NCI-H446 treated with DMSO at 0.1 percent for 48 hours (cell line): ENCODE measurements at regions not wholly inside any gene's neighbourhood (a gene's known extent, or its start where the extent isn't known, plus 50 kb on each side); places are given as distances from the start of the nearest gene placed in this dataset.
"Not testable (repeated sequence)": the region's sequence is repeated elsewhere in the genome, so short reads cannot be mapped to it uniquely, and the experiment has no call there.

Experiments
- DNase-seq: peaks from one replicate; lab custom pipeline; 2025; lab: John Stamatoyannopoulos, UW

DNA sequence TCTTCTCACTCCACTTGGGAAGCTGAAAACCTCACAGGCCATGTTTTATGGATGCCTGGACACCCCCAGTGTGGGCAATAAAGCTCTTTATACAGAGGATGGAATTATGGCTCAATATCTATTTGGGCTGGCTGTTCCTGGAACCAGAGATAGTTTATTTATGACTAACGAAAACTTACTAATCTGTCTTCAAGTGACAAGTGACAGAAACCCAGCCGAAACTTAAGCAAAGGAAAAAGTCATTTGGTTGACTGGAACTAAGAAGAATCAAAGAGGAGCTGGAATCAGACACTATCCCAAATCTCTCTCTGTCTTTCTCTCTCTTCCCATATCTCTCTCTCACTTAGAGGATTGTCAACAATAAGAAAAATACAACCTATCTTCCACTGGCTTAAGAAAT lies 78.3 kb upstream of the CDK6 start:
- no peak for DNase-seq

- DNase-seq: no peak
These were observed 77.5 kb upstream of the CDK6 start for GRCh38 chr7:92913849-92914248.

DNA sequence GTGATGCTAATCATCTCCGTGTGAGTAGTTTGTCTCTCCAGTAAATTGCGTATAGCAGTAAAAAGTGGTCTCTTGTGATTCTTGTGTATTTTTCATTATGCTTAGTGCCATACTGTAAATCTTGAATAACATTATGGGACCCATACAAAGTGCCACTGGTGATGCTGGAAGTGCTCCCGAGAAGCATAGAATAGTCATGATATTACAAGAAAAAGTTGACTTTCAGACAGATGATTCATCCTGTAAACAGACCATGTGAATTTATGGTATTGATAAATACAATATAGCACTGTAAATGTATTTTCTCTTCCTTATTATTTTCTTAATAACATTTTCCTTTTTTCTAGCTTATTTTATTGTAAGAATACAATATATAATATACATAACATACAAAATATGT lies 74.6 kb upstream of the CDK6 start:
- no peak for DNase-seq

DNA sequence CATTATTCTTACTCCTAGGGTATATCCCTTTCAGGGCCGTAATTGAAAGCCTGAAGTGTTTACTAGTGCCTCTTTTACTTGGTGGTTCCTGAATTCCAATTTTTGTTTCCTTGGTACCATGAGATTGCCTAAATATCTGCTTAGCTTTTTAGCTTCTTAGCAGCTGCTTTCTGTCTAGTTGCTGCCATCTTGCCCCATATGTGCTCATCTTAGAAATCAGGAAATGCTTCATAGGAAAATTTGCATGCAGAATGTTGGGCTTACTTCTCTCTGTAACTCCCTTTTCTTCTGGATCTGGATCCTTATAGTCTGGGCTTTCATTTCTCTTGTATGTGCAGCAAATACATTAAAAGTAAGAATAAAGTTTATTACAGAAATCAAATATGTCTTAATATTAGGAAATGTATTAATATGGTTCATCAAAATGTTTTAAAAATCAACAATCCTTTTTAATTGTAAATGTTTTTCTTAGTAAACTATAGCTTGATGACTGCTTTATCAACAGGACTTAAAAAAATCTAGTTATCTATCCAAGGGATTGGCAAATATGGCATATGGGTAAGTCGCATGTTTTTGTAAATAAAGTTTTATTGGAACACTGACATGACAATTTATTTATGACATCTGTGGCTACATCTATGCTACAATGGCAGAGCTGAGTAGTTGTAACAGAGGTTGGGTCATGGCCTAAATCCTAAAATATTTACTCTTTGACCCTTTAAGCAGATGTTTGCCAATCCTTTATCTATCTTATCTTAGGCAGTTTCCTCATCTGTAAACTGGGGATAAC lies 73.5 kb upstream of the CDK6 start:
- DNase-seq: no peak

DNA sequence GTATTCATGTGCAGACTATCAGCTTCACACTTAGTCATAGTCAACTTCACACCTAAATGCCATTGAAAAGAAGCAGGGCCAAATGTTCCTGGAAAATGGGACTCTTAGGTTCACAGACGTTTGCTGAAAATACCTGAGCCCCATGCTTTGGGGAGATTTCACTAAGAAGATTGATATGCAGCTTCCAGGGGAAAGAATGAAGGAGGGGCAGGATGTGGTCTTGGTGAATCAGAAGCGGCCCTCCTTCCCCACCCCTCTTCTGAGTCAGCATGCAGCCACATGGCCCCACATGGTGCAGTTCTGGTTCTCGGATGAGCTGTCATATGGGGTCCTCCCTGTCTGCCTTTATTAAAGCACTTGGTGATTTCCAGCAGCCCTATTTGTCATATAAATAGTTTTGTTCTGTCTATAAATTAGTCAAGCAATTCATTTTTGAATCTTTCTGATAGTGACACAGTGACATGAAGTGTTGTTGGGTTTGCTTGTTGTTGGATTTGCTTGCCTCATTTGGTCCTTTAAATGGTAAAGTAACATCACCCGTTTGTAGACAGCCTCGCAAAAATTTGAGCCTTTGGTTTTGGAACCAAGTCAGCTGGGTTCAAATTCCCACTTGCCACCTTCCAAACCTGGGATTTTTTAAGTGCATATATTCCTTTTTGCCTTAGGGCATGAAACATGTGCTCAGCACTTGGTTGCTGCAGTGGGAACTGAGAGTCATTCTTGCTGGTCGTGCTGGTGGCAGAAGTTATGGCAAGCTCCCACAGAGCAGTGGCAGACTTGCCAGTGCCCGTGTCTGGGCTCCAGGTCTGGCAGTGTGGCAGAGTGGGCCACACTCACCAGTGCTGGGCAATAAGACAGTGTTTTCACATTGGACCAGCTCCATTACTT lies 68.1 kb upstream of the CDK6 start:
- DNase-seq: no peak

DNA sequence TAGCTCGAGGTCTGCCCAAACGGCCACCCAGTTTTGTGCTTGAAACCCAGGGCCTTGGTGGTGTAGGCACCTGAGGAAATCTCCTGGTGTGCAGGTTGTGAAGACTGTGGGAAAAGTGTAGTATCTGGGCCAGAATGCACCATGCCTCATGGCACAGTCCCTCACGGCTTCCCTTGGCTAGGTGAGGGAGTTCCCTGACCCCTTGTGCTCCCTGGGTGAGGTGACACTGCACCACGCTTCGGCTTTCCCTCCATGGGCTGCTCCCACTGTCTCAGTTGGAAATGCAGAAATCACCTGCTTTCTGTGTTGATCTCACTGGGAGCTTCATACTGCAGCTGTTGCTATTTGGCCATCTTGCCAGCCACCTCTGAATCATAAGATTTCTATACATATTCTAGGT lies 62.4 kb upstream of the CDK6 start:
- no peak for DNase-seq

DNA sequence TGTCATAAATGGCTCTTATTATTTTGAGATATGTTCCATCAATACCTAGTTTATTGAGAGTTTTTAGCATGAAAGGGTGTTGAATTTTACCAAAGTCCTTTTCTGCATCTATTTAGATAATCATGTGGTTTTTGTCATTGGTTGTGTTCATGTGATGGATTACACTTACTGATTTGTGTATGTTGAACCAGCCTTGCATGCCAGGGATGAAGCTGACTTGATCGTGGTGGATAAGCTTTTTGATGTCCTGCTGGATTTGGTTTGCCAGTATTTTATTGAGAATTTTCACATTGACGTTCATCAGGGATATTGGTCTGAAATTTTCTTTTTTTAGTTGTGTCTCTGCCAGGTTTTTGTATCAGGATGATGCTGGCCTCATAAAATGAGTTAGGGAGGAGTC lies 58.5 kb upstream of the CDK6 start:
- not testable (repeated sequence) for DNase-seq

- DNase-seq: no peak
These were observed 52.7 kb upstream of the CDK6 start for GRCh38 chr7:92889081-92889480.
